Neural cell (in vitro differentiated cells): ENCODE measurements at regions not wholly inside any gene's neighbourhood (a gene's known extent, or its start where the extent isn't known, plus 50 kb on each side); places are given as distances from the start of the nearest gene placed in this dataset.

Source experiments
- H2AFZ ChIP-seq: fragments of 200-600, 300-800 bp; sonication (generic), shearing (Covaris generic); 2 replicates; pipeline ENCODE4 v1.6.0; 2014; ENCODE audit warnings: low read depth, mild to moderate bottlenecking, antibody characterized with exemption, low read length, moderate library complexity
- H3F3A ChIP-seq: fragments of 200-600 bp; shearing (Covaris generic); 2 replicates; pipeline ENCODE4 v1.6.1; 2016; ENCODE audit warnings: mild to moderate bottlenecking, moderate library complexity, mixed read lengths, antibody characterized with exemption, low read length; ENCODE audit not compliant: insufficient read depth, poor library complexity, severe bottlenecking
- H3K27ac ChIP-seq: fragments of 200-600, 300-800 bp; sonication (generic), shearing (Covaris generic); 2 replicates; pipeline ENCODE4 v1.5.1; 2014; ENCODE audit warnings: mild to moderate bottlenecking, low read length, moderate library complexity
- H3K27me3 ChIP-seq: fragments of 300-800, 200-600 bp; sonication (generic), shearing (Covaris generic); 2 replicates; pipeline ENCODE4 v1.6.0; 2014; ENCODE audit warnings: mild to moderate bottlenecking, low read depth, low read length, moderate library complexity; ENCODE audit not compliant: insufficient read depth
- H3K36me3 ChIP-seq: fragments of 300-800, 200-600 bp; sonication (generic), shearing (Covaris generic); 2 replicates; pipeline ENCODE4 v1.5.1; 2014; ENCODE audit warnings: mild to moderate bottlenecking, antibody characterized with exemption, low read length, moderate library complexity; ENCODE audit not compliant: insufficient read depth
- H3K4me2 ChIP-seq: fragments of 300-800, 200-600 bp; sonication (generic), shearing (Covaris generic); 2 replicates; pipeline ENCODE4 v1.6.0; 2014; ENCODE audit warnings: mild to moderate bottlenecking, low read length
- H3K4me3 ChIP-seq: fragments of 300-800, 200-600 bp; sonication (generic), shearing (Covaris generic); 2 replicates; pipeline ENCODE4 v1.5.1; 2014; ENCODE audit warnings: mild to moderate bottlenecking, low read length, moderate library complexity
- H3K79me2 ChIP-seq: fragments of 200-600 bp; shearing (Covaris generic); replicated peaks from 2 replicates; pipeline ENCODE4 v1.6.0; 2014; ENCODE audit warnings: mild to moderate bottlenecking, low read length, moderate library complexity; ENCODE audit not compliant: insufficient read depth
- H3K9ac ChIP-seq: fragments of 300-800, 200-600 bp; sonication (generic), shearing (Covaris generic); 2 replicates; pipeline ENCODE4 v1.6.1; 2016; ENCODE audit warnings: mild to moderate bottlenecking, low read length, mixed read lengths
- H3K9me2 ChIP-seq: fragments of 200-600 bp; shearing (Covaris generic); 2 replicates; pipeline ENCODE4 v1.6.1; 2016; ENCODE audit warnings: mild to moderate bottlenecking, low read length, mixed read lengths; ENCODE audit not compliant: insufficient read depth
- H3K9me3 ChIP-seq: fragments of 200-600, 300-800 bp; sonication (generic), shearing (Covaris generic); 2 replicates; pipeline ENCODE4 v1.6.1; 2016; ENCODE audit warnings: mild to moderate bottlenecking, mixed run types, low read length, moderate library complexity, mixed read lengths
- H4K20me1 ChIP-seq: fragments of 200-600 bp; shearing (Covaris generic); 2 replicates; pipeline ENCODE4 v1.6.1; 2016; ENCODE audit warnings: mild to moderate bottlenecking, mixed run types; ENCODE audit not compliant: insufficient read depth
- EP300 ChIP-seq: fragments of 450-650 bp; conservative IDR thresholded peaks from 2 replicates; pipeline ENCODE4 v1.6.1; 2014; ENCODE audit warnings: antibody characterized with exemption, mild to moderate bottlenecking, moderate library complexity; ENCODE audit not compliant: poor library complexity, severe bottlenecking
- EZH2 ChIP-seq: fragments of 200-600, 300-800 bp; shearing (Covaris generic), sonication (generic); IDR thresholded peaks from 2 replicates; pipeline ENCODE4 v1.6.1; 2014; ENCODE audit warnings: antibody characterized with exemption, low read length, borderline replicate concordance, mild to moderate bottlenecking; ENCODE audit not compliant: insufficient read depth, poor library complexity, severe bottlenecking
- MXI1 ChIP-seq: fragments of 450-650 bp; conservative IDR thresholded peaks from 2 replicates; pipeline ENCODE4 v1.6.1; 2014; ENCODE audit warnings: antibody characterized with exemption, mild to moderate bottlenecking; ENCODE audit not compliant: poor library complexity, severe bottlenecking
- POLR2AphosphoS5 ChIP-seq: IDR thresholded peaks from 2 replicates; pipeline ENCODE4 v1.6.1; 2012
- RAD21 ChIP-seq: fragments of 450-650 bp; conservative IDR thresholded peaks from 2 replicates; pipeline ENCODE4 v1.6.1; 2014; ENCODE audit warnings: antibody characterized with exemption, mild to moderate bottlenecking, moderate library complexity
- SMC3 ChIP-seq: fragments of 450-650 bp; conservative IDR thresholded peaks from 2 replicates; pipeline ENCODE4 v1.6.1; 2014; ENCODE audit warnings: antibody characterized with exemption, mild to moderate bottlenecking, moderate library complexity; ENCODE audit not compliant: poor library complexity
- TAF1 ChIP-seq: IDR thresholded peaks from 2 replicates; pipeline ENCODE4 v1.6.1; 2012; ENCODE audit warnings: low read depth
- TF ChIP-seq, protein P1 (sequence below): fragments of 450-650 bp; IDR thresholded peaks from 2 replicates; pipeline ENCODE4 v1.5.1; 2014; ENCODE audit warnings: antibody characterized with exemption, mild to moderate bottlenecking, moderate library complexity; ENCODE audit not compliant: poor library complexity, severe bottlenecking
- TF ChIP-seq, protein P2 (sequence below): IDR thresholded peaks from 2 replicates; pipeline ENCODE4 v1.6.1; 2012; ENCODE audit warnings: borderline replicate concordance

DNA sequence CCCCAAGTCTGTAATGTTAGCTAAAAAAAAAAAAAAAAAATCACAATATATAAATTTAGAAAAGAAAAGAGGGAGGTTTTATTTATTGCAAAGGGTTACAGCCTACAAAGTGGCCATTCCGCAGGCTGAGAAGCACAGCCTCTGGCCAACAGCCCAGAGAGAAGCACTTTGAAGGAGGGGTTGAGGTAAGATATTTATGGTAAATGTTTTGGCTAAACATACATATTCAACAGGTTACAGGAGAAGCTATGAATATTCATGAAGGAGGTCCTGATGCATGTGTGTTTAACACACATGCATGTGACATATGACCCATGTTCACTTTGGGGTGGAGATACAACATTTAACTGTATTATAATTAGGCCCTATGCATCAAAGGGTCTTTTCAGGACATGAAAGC is 158.5 kb downstream of the TMEM114 start:
- H4K20me1 ChIP-seq: no peaks in the 10 kb centered on the region
- no peaks in the 10 kb centered on the region for H3K9me2 ChIP-seq
- no peaks in the 10 kb centered on the region for H3K27me3 ChIP-seq
- no peaks in the 10 kb centered on the region for H3K36me3 ChIP-seq
- H3F3A ChIP-seq: no peaks in the 10 kb centered on the region
- H2AFZ ChIP-seq: no peak overlapping the region
- H3K4me2 ChIP-seq: no peak overlapping the region
- H3K4me3 ChIP-seq: no peak overlapping the region
- TF ChIP-seq SMC3 (no peak), TAF1 (no peak)
- H3K9me3 ChIP-seq: no peaks in the 10 kb centered on the region
- no peak overlapping the region for H3K9ac ChIP-seq
- H3K27ac ChIP-seq: no peak overlapping the region
- no peaks in the 10 kb centered on the region for H3K79me2 ChIP-seq

- Histone ChIP-seq H3K9ac (no peak overlapping the region), H3K36me3 (no peaks in the 10 kb centered on the region), H3K4me3 (no peak overlapping the region), H2AFZ (no peak overlapping the region), H3K4me2 (no peak overlapping the region), H3K27me3 (no peaks in the 10 kb centered on the region), H3K9me2 (no peaks in the 10 kb centered on the region), H3F3A (no peaks in the 10 kb centered on the region), H3K27ac (no peak overlapping the region), H4K20me1 (no peaks in the 10 kb centered on the region), H3K9me3 (no peaks in the 10 kb centered on the region), H3K79me2 (no peaks in the 10 kb centered on the region)
- TF ChIP-seq, protein P1, sequence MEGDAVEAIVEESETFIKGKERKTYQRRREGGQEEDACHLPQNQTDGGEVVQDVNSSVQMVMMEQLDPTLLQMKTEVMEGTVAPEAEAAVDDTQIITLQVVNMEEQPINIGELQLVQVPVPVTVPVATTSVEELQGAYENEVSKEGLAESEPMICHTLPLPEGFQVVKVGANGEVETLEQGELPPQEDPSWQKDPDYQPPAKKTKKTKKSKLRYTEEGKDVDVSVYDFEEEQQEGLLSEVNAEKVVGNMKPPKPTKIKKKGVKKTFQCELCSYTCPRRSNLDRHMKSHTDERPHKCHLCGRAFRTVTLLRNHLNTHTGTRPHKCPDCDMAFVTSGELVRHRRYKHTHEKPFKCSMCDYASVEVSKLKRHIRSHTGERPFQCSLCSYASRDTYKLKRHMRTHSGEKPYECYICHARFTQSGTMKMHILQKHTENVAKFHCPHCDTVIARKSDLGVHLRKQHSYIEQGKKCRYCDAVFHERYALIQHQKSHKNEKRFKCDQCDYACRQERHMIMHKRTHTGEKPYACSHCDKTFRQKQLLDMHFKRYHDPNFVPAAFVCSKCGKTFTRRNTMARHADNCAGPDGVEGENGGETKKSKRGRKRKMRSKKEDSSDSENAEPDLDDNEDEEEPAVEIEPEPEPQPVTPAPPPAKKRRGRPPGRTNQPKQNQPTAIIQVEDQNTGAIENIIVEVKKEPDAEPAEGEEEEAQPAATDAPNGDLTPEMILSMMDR: no peak
- TF ChIP-seq, protein P2, sequence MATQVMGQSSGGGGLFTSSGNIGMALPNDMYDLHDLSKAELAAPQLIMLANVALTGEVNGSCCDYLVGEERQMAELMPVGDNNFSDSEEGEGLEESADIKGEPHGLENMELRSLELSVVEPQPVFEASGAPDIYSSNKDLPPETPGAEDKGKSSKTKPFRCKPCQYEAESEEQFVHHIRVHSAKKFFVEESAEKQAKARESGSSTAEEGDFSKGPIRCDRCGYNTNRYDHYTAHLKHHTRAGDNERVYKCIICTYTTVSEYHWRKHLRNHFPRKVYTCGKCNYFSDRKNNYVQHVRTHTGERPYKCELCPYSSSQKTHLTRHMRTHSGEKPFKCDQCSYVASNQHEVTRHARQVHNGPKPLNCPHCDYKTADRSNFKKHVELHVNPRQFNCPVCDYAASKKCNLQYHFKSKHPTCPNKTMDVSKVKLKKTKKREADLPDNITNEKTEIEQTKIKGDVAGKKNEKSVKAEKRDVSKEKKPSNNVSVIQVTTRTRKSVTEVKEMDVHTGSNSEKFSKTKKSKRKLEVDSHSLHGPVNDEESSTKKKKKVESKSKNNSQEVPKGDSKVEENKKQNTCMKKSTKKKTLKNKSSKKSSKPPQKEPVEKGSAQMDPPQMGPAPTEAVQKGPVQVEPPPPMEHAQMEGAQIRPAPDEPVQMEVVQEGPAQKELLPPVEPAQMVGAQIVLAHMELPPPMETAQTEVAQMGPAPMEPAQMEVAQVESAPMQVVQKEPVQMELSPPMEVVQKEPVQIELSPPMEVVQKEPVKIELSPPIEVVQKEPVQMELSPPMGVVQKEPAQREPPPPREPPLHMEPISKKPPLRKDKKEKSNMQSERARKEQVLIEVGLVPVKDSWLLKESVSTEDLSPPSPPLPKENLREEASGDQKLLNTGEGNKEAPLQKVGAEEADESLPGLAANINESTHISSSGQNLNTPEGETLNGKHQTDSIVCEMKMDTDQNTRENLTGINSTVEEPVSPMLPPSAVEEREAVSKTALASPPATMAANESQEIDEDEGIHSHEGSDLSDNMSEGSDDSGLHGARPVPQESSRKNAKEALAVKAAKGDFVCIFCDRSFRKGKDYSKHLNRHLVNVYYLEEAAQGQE: no peak
Measured at GRCh38 chr16:8430401-8430800, 159.9 kb downstream of the TMEM114 start.

GRCh38 chr16:8426569-8426968 is 163.7 kb downstream of the TMEM114 start:
- H3K27me3 ChIP-seq: no peaks in the 10 kb centered on the region
- no peak overlapping the region for H2AFZ ChIP-seq
- H3F3A ChIP-seq: no peaks in the 10 kb centered on the region
- no peak overlapping the region for H3K9ac ChIP-seq
- no peak overlapping the region for H3K4me3 ChIP-seq
- H3K79me2 ChIP-seq: no peaks in the 10 kb centered on the region
- TF ChIP-seq POLR2AphosphoS5: no peak
- no peak for TF ChIP-seq MXI1
- TF ChIP-seq, protein P2: no peak
- TF ChIP-seq SMC3: no peak
- TF ChIP-seq RAD21: no peak
- no peak for TF ChIP-seq TAF1
- no peak for TF ChIP-seq EZH2
- TF ChIP-seq EP300: no peak
- TF ChIP-seq, protein P1: no peak
- H3K9me3 ChIP-seq: no peaks in the 10 kb centered on the region
- H3K27ac ChIP-seq: no peak overlapping the region
- no peaks in the 10 kb centered on the region for H3K36me3 ChIP-seq
- no peaks in the 10 kb centered on the region for H3K9me2 ChIP-seq
- no peaks in the 10 kb centered on the region for H4K20me1 ChIP-seq
- no peak overlapping the region for H3K4me2 ChIP-seq
